ENCODE measurements at regions not wholly inside any gene's neighbourhood (a gene's known extent, or its start where the extent isn't known, plus 50 kb on each side); places are given as distances from the start of the nearest gene placed in this dataset.

GRCh38 chr22:48644108-48644507 lies 1183.6 kb downstream of the BRD1 start:
- Mint-ChIP-seq H3K27me3 (ENCODE audit: insufficient read depth, low read depth, poor library complexity) (no peaks in the 10 kb centered on the region), H3K36me3 (ENCODE audit: low read depth) (no peaks in the 10 kb centered on the region; the same call in 2 of the 3 replicates), H3K4me1 (0 out of 3 replicates have a peak, but pooled peaks cover 3% of the 10 kb centered on the region), H3K27ac (peak overlapping the region; percentile 54), H3K9me3 (no peaks in the 10 kb centered on the region), H3K4me3 (no peak overlapping the region)
- no peaks in the 10 kb centered on the region for H3K9me2 ChIP-seq (ENCODE audit: insufficient read depth)
- H3K36me3 ChIP-seq (ENCODE audit: insufficient read depth), result no peaks in the 10 kb centered on the region
- no peaks in the 10 kb centered on the region for H3K4me1 ChIP-seq (ENCODE audit: insufficient read depth)
- H3K4me3 ChIP-seq, result no peak overlapping the region
- no peaks in the 10 kb centered on the region for H3K27me3 ChIP-seq (ENCODE audit: insufficient read depth)
- no peaks in the 10 kb centered on the region for H3K79me2 ChIP-seq (replicated peaks; ENCODE audit: insufficient read depth)
- H3F3A ChIP-seq (replicated peaks; ENCODE audit: low read depth), result no peaks in the 10 kb centered on the region
- no peak overlapping the region for H2AFZ ChIP-seq
- ATAC-seq (peak; percentile 30; the same call in 2 of the 3 replicates), DNase-seq (ENCODE audit: low spot score) (no peak)
- no peak for TF ChIP-seq ZNF331 (CRISPR knock-in tag; IDR thresholded peaks at IDR 0.05; ENCODE audit: low read depth)
- TF ChIP-seq POLR2AphosphoS5 (IDR thresholded peaks at IDR 0.05; ENCODE audit: low read depth), result no peak
- no peak for TF ChIP-seq CTCF (conservative IDR thresholded peaks at IDR 0.05; ENCODE audit: low read depth in 2 of 2)
- TF ChIP-seq ETS1 (IDR thresholded peaks at IDR 0.05), result no peak
- TF ChIP-seq CREB1 (CRISPR knock-in tag; IDR thresholded peaks at IDR 0.05; ENCODE audit: low read depth), result no peak
- TF ChIP-seq NANOG (IDR thresholded peaks at IDR 0.05; ENCODE audit: borderline replicate concordance), result no peak
- TF ChIP-seq REST (IDR thresholded peaks at IDR 0.05; ENCODE audit: unreplicated experiment), result no peak
- no peak for TF ChIP-seq ZNF114 (CRISPR knock-in tag; IDR thresholded peaks at IDR 0.05)
- TF ChIP-seq JUNB (IDR thresholded peaks at IDR 0.05; ENCODE audit: unreplicated experiment), result no peak
- no peak for TF ChIP-seq EZH2phosphoT487 (IDR thresholded peaks at IDR 0.05; ENCODE audit: unreplicated experiment)
- TF ChIP-seq EZH2 (IDR thresholded peaks at IDR 0.05; ENCODE audit: low read depth, unreplicated experiment), result no peak
- no peak for TF ChIP-seq STAT1 (IDR thresholded peaks at IDR 0.05; ENCODE audit: unreplicated experiment)
- no peak for TF ChIP-seq ZNF462 (CRISPR knock-in tag; IDR thresholded peaks at IDR 0.05)
- H3K4me2 ChIP-seq, result no peak overlapping the region
- no peaks in the 10 kb centered on the region for H4K20me1 ChIP-seq (replicated peaks; ENCODE audit: insufficient read depth)
- H3K27ac ChIP-seq (ENCODE audit: low read depth), result no peak overlapping the region

All from GM23338 (cell line).